ENCODE measurements at regions not wholly inside any gene's neighbourhood (a gene's known extent, or its start where the extent isn't known, plus 50 kb on each side); places are given as distances from the start of the nearest gene placed in this dataset.

DNA sequence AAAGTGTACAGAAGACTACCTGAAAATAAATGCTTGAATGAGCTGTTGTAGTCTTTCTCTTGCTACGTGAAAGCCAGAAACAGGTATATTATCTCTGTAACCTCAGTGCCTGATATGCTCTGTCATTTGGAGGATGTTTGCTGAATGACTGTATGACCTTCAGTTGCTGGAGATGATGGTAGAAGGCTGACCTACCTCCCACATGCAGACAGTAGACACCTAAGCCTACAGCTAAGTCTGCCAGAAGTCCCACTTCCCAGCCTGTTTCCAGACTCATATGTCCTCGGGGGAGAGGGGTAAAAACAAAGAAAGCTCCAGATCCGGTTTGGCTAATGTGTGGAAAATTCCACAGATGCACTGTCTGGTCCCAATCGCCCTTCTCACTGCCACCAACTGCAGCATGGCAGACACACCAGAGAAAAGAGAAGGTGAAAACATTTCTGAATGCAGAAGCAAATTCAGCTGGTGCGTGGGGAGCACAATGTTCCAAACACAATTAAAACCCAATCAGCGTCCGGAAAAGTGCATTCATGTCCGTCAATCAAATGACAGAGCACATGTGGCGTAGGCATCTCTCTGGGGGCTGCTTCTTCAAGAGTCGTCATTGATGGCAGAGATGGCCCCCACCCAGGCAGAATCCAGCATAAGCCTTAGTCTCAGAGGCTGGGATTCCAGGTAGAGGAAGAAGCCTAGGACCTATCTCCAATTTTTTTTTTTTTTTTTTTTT, 76.3 kb upstream of the TBX3 start:
- Mint-ChIP-seq H3K27me3 (peaks cover 3% of the 10 kb centered on the region), H3K4me3 (ENCODE audit: low read depth) (no peak overlapping the region), H3K9me3 (ENCODE audit: low read depth) (no peaks in the 10 kb centered on the region), H3K27ac (no peak overlapping the region), H3K4me1 (ENCODE audit: low read depth) (peaks cover 2% of the 10 kb centered on the region), H3K36me3 (ENCODE audit: insufficient read depth) (no peaks in the 10 kb centered on the region)
- no peak for DNase-seq (ENCODE audit: low spot score, unreplicated experiment)
- TF ChIP-seq, protein P1, sequence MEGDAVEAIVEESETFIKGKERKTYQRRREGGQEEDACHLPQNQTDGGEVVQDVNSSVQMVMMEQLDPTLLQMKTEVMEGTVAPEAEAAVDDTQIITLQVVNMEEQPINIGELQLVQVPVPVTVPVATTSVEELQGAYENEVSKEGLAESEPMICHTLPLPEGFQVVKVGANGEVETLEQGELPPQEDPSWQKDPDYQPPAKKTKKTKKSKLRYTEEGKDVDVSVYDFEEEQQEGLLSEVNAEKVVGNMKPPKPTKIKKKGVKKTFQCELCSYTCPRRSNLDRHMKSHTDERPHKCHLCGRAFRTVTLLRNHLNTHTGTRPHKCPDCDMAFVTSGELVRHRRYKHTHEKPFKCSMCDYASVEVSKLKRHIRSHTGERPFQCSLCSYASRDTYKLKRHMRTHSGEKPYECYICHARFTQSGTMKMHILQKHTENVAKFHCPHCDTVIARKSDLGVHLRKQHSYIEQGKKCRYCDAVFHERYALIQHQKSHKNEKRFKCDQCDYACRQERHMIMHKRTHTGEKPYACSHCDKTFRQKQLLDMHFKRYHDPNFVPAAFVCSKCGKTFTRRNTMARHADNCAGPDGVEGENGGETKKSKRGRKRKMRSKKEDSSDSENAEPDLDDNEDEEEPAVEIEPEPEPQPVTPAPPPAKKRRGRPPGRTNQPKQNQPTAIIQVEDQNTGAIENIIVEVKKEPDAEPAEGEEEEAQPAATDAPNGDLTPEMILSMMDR (IDR thresholded peaks at IDR 0.05; ENCODE audit: unreplicated experiment) = no peak

DNA sequence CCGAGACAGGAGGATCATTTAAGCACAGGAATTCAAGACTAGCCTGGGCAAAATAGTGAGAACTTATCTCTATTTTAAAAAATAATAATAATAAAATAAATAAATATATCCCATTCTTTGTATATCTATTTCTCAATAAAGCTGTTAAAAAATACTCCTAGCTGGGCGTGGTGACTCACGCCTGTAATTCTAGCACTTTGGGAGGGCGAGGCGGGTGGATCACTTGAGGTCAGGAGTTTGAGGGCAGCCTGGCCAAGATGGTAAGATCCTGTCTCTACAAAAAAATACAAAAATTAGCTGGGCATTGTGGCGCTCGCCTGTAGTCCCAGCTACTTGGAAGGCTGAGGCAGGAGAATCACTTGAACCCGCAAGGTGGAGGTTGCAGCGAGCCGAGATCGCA, 75.7 kb upstream of the TBX3 start:
- H3K27ac Mint-ChIP-seq = no peak overlapping the region
- H3K4me3 Mint-ChIP-seq (ENCODE audit: low read depth) = no peak overlapping the region
- TF ChIP-seq, protein P1 (IDR thresholded peaks at IDR 0.05; ENCODE audit: unreplicated experiment) = no peak
- peaks cover 3% of the 10 kb centered on the region for H3K27me3 Mint-ChIP-seq
- no peaks in the 10 kb centered on the region for H3K9me3 Mint-ChIP-seq (ENCODE audit: low read depth)
- peaks cover 2% of the 10 kb centered on the region for H3K4me1 Mint-ChIP-seq (ENCODE audit: low read depth)
- no peaks in the 10 kb centered on the region for H3K36me3 Mint-ChIP-seq (ENCODE audit: insufficient read depth)
- no peak for DNase-seq (ENCODE audit: low spot score, unreplicated experiment)

DNA sequence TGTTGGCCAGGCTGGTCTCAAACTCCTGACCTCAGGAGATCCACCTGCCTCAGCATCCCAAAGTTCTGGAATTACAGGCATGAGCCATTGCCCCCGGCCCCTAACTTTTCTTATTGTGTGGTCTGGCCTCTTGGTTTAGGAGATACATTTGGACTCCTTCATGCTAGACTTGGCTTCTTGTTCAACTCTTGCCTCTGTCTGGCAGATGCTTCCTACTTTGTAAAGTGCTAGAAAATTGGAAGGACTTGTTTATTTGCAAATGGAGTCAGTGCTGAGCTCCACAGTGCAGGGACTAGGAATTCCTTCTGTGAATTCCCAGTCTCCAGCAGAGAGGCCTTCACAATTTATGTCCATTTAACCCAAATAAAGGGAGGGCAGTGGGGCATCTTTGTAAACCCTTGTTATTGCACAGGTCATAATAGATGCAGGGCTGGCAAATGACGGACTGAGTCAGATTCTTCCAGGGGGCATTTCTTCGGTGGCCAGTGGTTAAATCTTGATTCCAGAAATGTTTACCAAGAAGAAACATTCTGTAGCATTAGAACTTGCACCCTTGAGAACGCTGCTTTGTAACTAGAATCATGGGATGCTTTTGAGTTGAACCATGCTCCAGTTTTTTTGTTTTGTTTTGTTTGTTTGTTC, 73.8 kb upstream of the TBX3 start:
- Mint-ChIP-seq H3K4me3 (ENCODE audit: low read depth) (no peak overlapping the region), H3K27me3 (peaks cover 3% of the 10 kb centered on the region), H3K9me3 (ENCODE audit: low read depth) (no peaks in the 10 kb centered on the region), H3K4me1 (ENCODE audit: low read depth) (peaks cover 2% of the 10 kb centered on the region), H3K27ac (no peak overlapping the region), H3K36me3 (ENCODE audit: insufficient read depth) (no peaks in the 10 kb centered on the region)
- no peak for DNase-seq (ENCODE audit: low spot score, unreplicated experiment)
- TF ChIP-seq, protein P1 (IDR thresholded peaks at IDR 0.05; ENCODE audit: unreplicated experiment) = no peak

DNA sequence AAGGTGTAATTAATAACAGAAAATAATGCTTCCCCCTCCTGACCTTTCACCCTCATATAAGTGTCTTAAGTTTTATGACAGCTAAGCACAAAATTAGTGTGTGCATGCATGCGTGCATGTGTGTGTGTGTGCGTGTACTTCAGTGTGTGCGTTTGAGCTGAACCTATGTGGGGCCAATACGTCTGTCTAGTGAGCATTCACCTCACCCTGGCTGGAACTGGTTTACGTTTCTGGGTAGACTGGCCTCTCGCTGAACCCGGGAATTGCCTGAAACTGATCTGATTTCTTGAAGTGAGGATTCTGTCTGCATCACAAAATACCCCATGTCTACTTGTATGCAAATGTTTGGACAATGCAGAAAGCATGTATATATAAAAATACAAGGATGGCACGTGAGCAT, 68.2 kb upstream of the TBX3 start:
- Mint-ChIP-seq H3K4me1 (ENCODE audit: low read depth) (peaks cover 2% of the 10 kb centered on the region), H3K9me3 (ENCODE audit: low read depth) (no peaks in the 10 kb centered on the region), H3K27me3 (peaks cover 33% of the 10 kb centered on the region), H3K27ac (no peak overlapping the region), H3K4me3 (ENCODE audit: low read depth) (no peak overlapping the region), H3K36me3 (ENCODE audit: insufficient read depth) (no peaks in the 10 kb centered on the region)
- TF ChIP-seq, protein P1 (IDR thresholded peaks at IDR 0.05; ENCODE audit: unreplicated experiment) = no peak
- DNase-seq (ENCODE audit: low spot score, unreplicated experiment) = no peak

DNA sequence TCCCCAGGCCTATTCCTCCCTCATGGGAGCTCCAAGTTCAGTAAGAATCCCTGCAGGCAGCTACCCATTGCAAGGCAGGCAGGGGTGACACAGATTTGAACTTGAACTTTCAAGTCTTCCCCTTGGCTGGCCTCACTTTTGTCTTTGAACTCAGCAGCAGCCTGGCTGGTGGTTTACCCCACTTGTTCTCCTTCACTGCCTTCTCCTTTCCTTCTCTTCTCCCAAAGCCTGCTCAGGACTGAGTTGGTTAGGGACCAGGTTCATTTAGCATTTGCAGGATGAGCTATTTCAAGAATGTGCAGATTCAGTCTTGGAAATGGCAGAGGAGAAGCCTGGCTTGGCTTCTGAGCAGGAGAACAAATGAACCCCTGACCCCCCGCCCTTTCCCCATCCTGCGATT, 67.7 kb upstream of the TBX3 start:
- Mint-ChIP-seq H3K27me3 (peaks cover 33% of the 10 kb centered on the region), H3K27ac (no peak overlapping the region), H3K4me1 (ENCODE audit: low read depth) (peaks cover 2% of the 10 kb centered on the region), H3K9me3 (ENCODE audit: low read depth) (no peaks in the 10 kb centered on the region), H3K4me3 (ENCODE audit: low read depth) (no peak overlapping the region), H3K36me3 (ENCODE audit: insufficient read depth) (no peaks in the 10 kb centered on the region)
- TF ChIP-seq, protein P1 (IDR thresholded peaks at IDR 0.05; ENCODE audit: unreplicated experiment) = no peak
- no peak for DNase-seq (ENCODE audit: low spot score, unreplicated experiment)
